GM23338 (cell line): ENCODE measurements at regions not wholly inside any gene's neighbourhood (a gene's known extent, or its start where the extent isn't known, plus 50 kb on each side); places are given as distances from the start of the nearest gene placed in this dataset.

Experiments used
- ATAC-seq: fragments of 200-7000 bp; cut with Tn5 transposase; 3 replicates; pipeline ENCODE4 v1.9.1; 2020
- DNase-seq: peaks from one replicate; pipeline ENCODE4 v3.0.0-alpha.2; 2015; ENCODE audit warnings: low spot score
- H2AFZ ChIP-seq: fragments of 200-600 bp; sonication (generic); 2 replicates; pipeline ENCODE4 v1.8.0; 2016; ENCODE audit warnings: antibody characterized with exemption, mild to moderate bottlenecking, moderate library complexity
- H3F3A ChIP-seq: fragments of 200-600 bp; sonication (generic); replicated peaks from 2 replicates; pipeline ENCODE4 v1.8.0; 2017; ENCODE audit warnings: antibody characterized with exemption, mixed run types, low read depth
- H3K27ac ChIP-seq: fragments of 200-600 bp; sonication (generic); 2 replicates; pipeline ENCODE4 v1.6.1; 2016; ENCODE audit warnings: low read depth
- H3K27me3 ChIP-seq: fragments of 200-600 bp; sonication (generic); 2 replicates; pipeline ENCODE4 v1.8.0; 2016; ENCODE audit warnings: mild to moderate bottlenecking, mixed run types, moderate library complexity; ENCODE audit not compliant: insufficient read depth
- H3K36me3 ChIP-seq: fragments of 200-600 bp; sonication (generic); 2 replicates; pipeline ENCODE4 v1.8.0; 2016; ENCODE audit warnings: mild to moderate bottlenecking; ENCODE audit not compliant: insufficient read depth
- H3K4me1 ChIP-seq: fragments of 200-600 bp; sonication (generic); 2 replicates; pipeline ENCODE4 v1.8.0; 2016; ENCODE audit warnings: mild to moderate bottlenecking, moderate library complexity; ENCODE audit not compliant: insufficient read depth
- H3K4me2 ChIP-seq: fragments of 200-600 bp; sonication (generic); 2 replicates; pipeline ENCODE4 v1.7.1; 2017; ENCODE audit warnings: mixed run types
- H3K4me3 ChIP-seq: fragments of 200-600 bp; sonication (generic); 2 replicates; pipeline ENCODE4 v1.6.1; 2016; ENCODE audit warnings: mixed run types
- H3K79me2 ChIP-seq: fragments of 200-600 bp; sonication (generic); replicated peaks from 2 replicates; pipeline ENCODE4 v1.8.0; 2017; ENCODE audit warnings: mild to moderate bottlenecking; ENCODE audit not compliant: insufficient read depth
- H3K9me2 ChIP-seq: fragments of 200-600 bp; sonication (generic); 2 replicates; pipeline ENCODE4 v1.8.0; 2017; ENCODE audit not compliant: insufficient read depth
- H4K20me1 ChIP-seq: fragments of 200-600 bp; sonication (generic); replicated peaks from 2 replicates; pipeline ENCODE4 v1.8.0; 2017; ENCODE audit warnings: mild to moderate bottlenecking; ENCODE audit not compliant: insufficient read depth
- H3K27ac Mint-ChIP-seq: 2 replicates; pipeline ENCODE4 v1.8.0; 2020; ENCODE audit warnings: inconsistent platforms, mild to moderate bottlenecking, moderate library complexity, mixed read lengths
- H3K27me3 Mint-ChIP-seq: 3 replicates; pipeline ENCODE4 v1.8.0; 2022; ENCODE audit warnings: low read depth, mild to moderate bottlenecking, moderate library complexity, mixed read lengths, inconsistent platforms; ENCODE audit not compliant: insufficient read depth, poor library complexity
- H3K36me3 Mint-ChIP-seq: 3 replicates; pipeline ENCODE4 v1.8.0; 2021; ENCODE audit warnings: low read depth, mild to moderate bottlenecking, inconsistent platforms, moderate library complexity, mixed read lengths
- H3K4me1 Mint-ChIP-seq: 3 replicates; pipeline ENCODE4 v1.8.0; 2020; ENCODE audit warnings: mild to moderate bottlenecking, inconsistent platforms, mixed read lengths
- H3K4me3 Mint-ChIP-seq: 3 replicates; pipeline ENCODE4 v1.8.0; 2021; ENCODE audit warnings: moderate library complexity, mild to moderate bottlenecking, inconsistent platforms, mixed read lengths
- H3K9me3 Mint-ChIP-seq: 3 replicates; pipeline ENCODE4 v1.8.0; 2020; ENCODE audit warnings: moderate library complexity, mild to moderate bottlenecking, inconsistent platforms, mixed read lengths
- CREB1 ChIP-seq: fragments of 250-450 bp; sonication (Bioruptor Pico); IDR thresholded peaks from 2 replicates; pipeline ENCODE4 v1.5.0; 2020; ENCODE audit warnings: low read depth, mild to moderate bottlenecking, moderate library complexity
- CTCF ChIP-seq, 2 experiments: fragments of 200-600 bp in 1 of 2; sonication (generic) in 1 of 2; conservative IDR thresholded peaks; 2 replicates each; pipeline versions ENCODE4 v1.5.1 to v1.6.1; 2016 to 2017; ENCODE audit warnings: antibody characterized with exemption in 2 of 2, low read depth in 2 of 2, mild to moderate bottlenecking in 2 of 2, moderate library complexity in 1 of 2
- ETS1 ChIP-seq: IDR thresholded peaks from 2 replicates; pipeline ENCODE4 v1.6.1; 2016; ENCODE audit warnings: antibody characterized with exemption
- EZH2 ChIP-seq: fragments of 200-600 bp; sonication (generic); IDR thresholded peaks from one replicate; pipeline ENCODE4 v1.8.0; 2017; ENCODE audit warnings: antibody characterized with exemption, mild to moderate bottlenecking, low read depth; ENCODE audit not compliant: unreplicated experiment
- EZH2phosphoT487 ChIP-seq: fragments of 200-600 bp; sonication (generic); IDR thresholded peaks from one replicate; pipeline ENCODE4 v1.8.1; 2018; ENCODE audit warnings: antibody characterized with exemption; ENCODE audit not compliant: unreplicated experiment
- JUNB ChIP-seq: IDR thresholded peaks from one replicate; pipeline ENCODE4 v1.6.1; 2016; ENCODE audit warnings: antibody characterized with exemption; ENCODE audit not compliant: unreplicated experiment
- NANOG ChIP-seq: IDR thresholded peaks from 2 replicates; pipeline ENCODE4 v1.6.1; 2016; ENCODE audit warnings: antibody characterized with exemption, borderline replicate concordance
- POLR2AphosphoS5 ChIP-seq: IDR thresholded peaks from 2 replicates; pipeline ENCODE4 v1.6.1; 2016; ENCODE audit warnings: antibody characterized with exemption, low read depth
- REST ChIP-seq: IDR thresholded peaks from one replicate; pipeline ENCODE4 v1.6.1; 2018; ENCODE audit warnings: antibody characterized with exemption; ENCODE audit not compliant: unreplicated experiment
- STAT1 ChIP-seq: IDR thresholded peaks from one replicate; pipeline ENCODE4 v1.6.1; 2016; ENCODE audit warnings: antibody characterized with exemption; ENCODE audit not compliant: unreplicated experiment
- ZNF114 ChIP-seq: fragments of 250-450 bp; sonication (Bioruptor Pico); IDR thresholded peaks from 2 replicates; pipeline ENCODE4 v1.5.0; 2020; ENCODE audit warnings: mild to moderate bottlenecking, moderate library complexity
- ZNF331 ChIP-seq: fragments of 250-450 bp; sonication (Bioruptor Pico); IDR thresholded peaks from 2 replicates; pipeline ENCODE4 v1.5.0; 2020; ENCODE audit warnings: low read depth, mild to moderate bottlenecking, moderate library complexity

GRCh38 chr16:63744077-63744874, 1377.6 kb downstream of the CDH11 start:
- TF ChIP-seq CTCF (conservative IDR thresholded peaks at IDR 0.05; ENCODE audit: low read depth in 2 of 2) (no peak), ZNF114 (CRISPR knock-in tag) (no peak), NANOG (no peak)
- no peaks in the 10 kb centered on the region for H4K20me1 ChIP-seq
- H3K4me2 ChIP-seq: no peak overlapping the region
- Mint-ChIP-seq H3K4me1 (no peaks in the 10 kb centered on the region), H3K27ac (no peak overlapping the region), H3K36me3 (no peaks in the 10 kb centered on the region), H3K9me3 (no peaks in the 10 kb centered on the region; the same call in 2 of the 3 replicates), H3K4me3 (no peak overlapping the region), H3K27me3 (peaks cover 8% of the 10 kb centered on the region)
- no peak overlapping the region for H3K4me3 ChIP-seq
- no peak overlapping the region for H2AFZ ChIP-seq
- H3K4me1 ChIP-seq: no peaks in the 10 kb centered on the region
- no peaks in the 10 kb centered on the region for H3F3A ChIP-seq
- H3K79me2 ChIP-seq: no peaks in the 10 kb centered on the region
- H3K36me3 ChIP-seq: no peaks in the 10 kb centered on the region
- no peaks in the 10 kb centered on the region for H3K27me3 ChIP-seq
- H3K9me2 ChIP-seq: no peaks in the 10 kb centered on the region; the same call in 1 of the 2 replicates
- H3K27ac ChIP-seq: no peak overlapping the region
- DNase-seq: no peak
- ATAC-seq: no peak

GRCh38 chr16:63742150-63742549, 1379.7 kb downstream of the CDH11 start:
- no peak for DNase-seq
- no peaks in the 10 kb centered on the region for H3K27me3 ChIP-seq
- no peaks in the 10 kb centered on the region for H3K4me1 ChIP-seq
- no peak overlapping the region for H3K4me3 ChIP-seq
- no peak overlapping the region for H3K27ac Mint-ChIP-seq
- H4K20me1 ChIP-seq: no peaks in the 10 kb centered on the region
- H2AFZ ChIP-seq: no peak overlapping the region
- H3K4me1 Mint-ChIP-seq: no peaks in the 10 kb centered on the region
- no peaks in the 10 kb centered on the region for H3F3A ChIP-seq
- H3K9me3 Mint-ChIP-seq: no peaks in the 10 kb centered on the region; the same call in 2 of the 3 replicates
- no peaks in the 10 kb centered on the region for H3K79me2 ChIP-seq
- no peak overlapping the region for H3K4me2 ChIP-seq
- H3K36me3 Mint-ChIP-seq: no peaks in the 10 kb centered on the region
- H3K27ac ChIP-seq: no peak overlapping the region
- no peak overlapping the region for H3K4me3 Mint-ChIP-seq
- no peaks in the 10 kb centered on the region for H3K36me3 ChIP-seq
- ATAC-seq: no peak
- peaks cover 8% of the 10 kb centered on the region for H3K27me3 Mint-ChIP-seq
- no peaks in the 10 kb centered on the region; the same call in 1 of the 2 replicates for H3K9me2 ChIP-seq
- TF ChIP-seq POLR2AphosphoS5 (no peak), ZNF331 (no peak), REST (no peak), EZH2phosphoT487 (no peak), STAT1 (no peak), ZNF114 (CRISPR knock-in tag) (no peak), EZH2 (no peak), JUNB (no peak), CREB1 (CRISPR knock-in tag) (no peak), ETS1 (no peak)
